ENCODE measurements at regions not wholly inside any gene's neighbourhood (a gene's known extent, or its start where the extent isn't known, plus 50 kb on each side); places are given as distances from the start of the nearest gene placed in this dataset.
"Not testable (repeated sequence)": the region's sequence is repeated elsewhere in the genome, so short reads cannot be mapped to it uniquely, and the experiment has no call there.

DNA sequence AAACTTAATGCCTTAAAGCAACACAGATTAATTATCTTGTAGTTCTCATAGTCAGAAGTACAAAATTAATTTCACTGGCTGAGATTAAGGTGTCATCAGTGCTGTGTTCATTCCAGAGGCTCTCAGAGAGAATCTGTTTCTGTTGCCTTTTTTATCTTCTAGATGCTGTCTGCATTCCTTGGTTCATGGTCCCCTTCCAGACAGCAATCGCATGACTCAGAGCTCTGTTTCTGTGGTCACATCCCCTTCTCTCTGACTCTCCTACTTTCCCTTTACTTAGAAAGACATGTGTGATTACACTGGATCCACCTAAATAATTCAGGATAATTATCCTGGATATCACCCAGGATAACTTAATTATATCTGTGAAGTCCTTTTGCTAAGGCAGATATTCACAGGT lies 148.6 kb downstream of the MAIP1 start:
- no peak overlapping the region for H3K4me3 Mint-ChIP-seq
- no peak overlapping the region for H3K27ac Mint-ChIP-seq
- no peaks in the 10 kb centered on the region for H3K36me3 Mint-ChIP-seq
- H3K4me1 Mint-ChIP-seq: no peaks in the 10 kb centered on the region
- H3K9me3 Mint-ChIP-seq: no peaks in the 10 kb centered on the region
- no peaks in the 10 kb centered on the region for H3K27me3 Mint-ChIP-seq

GRCh38 chr2:200107514-200108217 lies 152.3 kb downstream of the MAIP1 start:
- Mint-ChIP-seq H3K27me3 (no peaks in the 10 kb centered on the region), H3K27ac (no peak overlapping the region), H3K4me1 (no peaks in the 10 kb centered on the region), H3K9me3 (no peaks in the 10 kb centered on the region), H3K4me3 (no peak overlapping the region), H3K36me3 (no peaks in the 10 kb centered on the region)

DNA sequence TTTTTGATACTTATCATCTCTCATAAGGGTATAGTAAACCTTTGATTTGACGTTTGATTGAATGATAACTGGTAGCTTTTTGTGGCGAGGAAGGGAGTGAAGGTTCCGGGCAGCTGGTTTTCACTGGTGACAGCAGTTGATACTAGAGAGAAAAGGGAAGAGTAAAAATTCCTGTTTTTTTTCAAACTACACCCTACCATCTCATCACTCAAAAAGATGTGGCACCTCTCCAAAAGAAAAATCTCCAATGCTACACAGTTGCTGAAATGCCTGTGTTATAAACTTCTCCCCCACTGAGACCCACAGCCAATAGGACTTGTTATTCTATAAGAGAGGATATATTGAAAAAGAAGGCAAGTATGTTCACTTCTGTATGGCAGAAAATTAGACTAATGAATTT lies 154.0 kb downstream of the MAIP1 start:
- Mint-ChIP-seq H3K27ac (no peak overlapping the region), H3K36me3 (no peaks in the 10 kb centered on the region), H3K27me3 (no peaks in the 10 kb centered on the region), H3K4me3 (no peak overlapping the region), H3K4me1 (no peaks in the 10 kb centered on the region), H3K9me3 (no peaks in the 10 kb centered on the region)

DNA sequence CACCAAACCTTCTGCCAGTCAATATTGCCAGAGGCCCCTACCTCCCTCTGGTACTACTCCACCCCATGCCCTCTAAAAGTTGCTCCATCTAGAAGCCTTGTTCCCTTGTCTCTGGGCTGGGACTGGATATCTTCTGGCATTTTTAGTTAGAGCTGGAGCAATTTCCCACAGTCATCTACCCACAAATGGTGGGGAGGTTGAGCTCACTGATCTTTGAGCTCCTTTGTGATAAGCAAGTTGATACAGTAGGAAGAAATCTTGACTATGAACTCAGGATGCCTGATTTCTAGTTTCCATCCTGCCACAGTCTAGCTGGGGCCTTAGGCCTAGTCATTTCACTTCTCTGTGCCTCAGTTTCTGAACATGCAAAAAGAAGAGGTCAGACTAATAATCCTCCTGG lies 155.0 kb downstream of the MAIP1 start:
- Mint-ChIP-seq H3K27ac (no peak overlapping the region), H3K4me1 (no peaks in the 10 kb centered on the region), H3K36me3 (no peaks in the 10 kb centered on the region), H3K9me3 (peaks cover 0 to 5% (median 3%) of the 10 kb centered on the region in 3 donors), H3K27me3 (no peaks in the 10 kb centered on the region), H3K4me3 (no peak overlapping the region)

- H3K27ac Mint-ChIP-seq, H3K4me3 Mint-ChIP-seq, H3K36me3 Mint-ChIP-seq, H3K27me3 Mint-ChIP-seq, H3K9me3 Mint-ChIP-seq, H3K4me1 Mint-ChIP-seq: not testable (repeated sequence)
Observed at GRCh38 chr2:200113016-200113799, 157.8 kb downstream of the MAIP1 start.

- H3K4me1 Mint-ChIP-seq: no peaks in the 10 kb centered on the region
- no peaks in the 10 kb centered on the region for H3K36me3 Mint-ChIP-seq
- H3K4me3 Mint-ChIP-seq: no peak overlapping the region
- peaks cover 7% of the 10 kb centered on the region for H3K27me3 Mint-ChIP-seq
- H3K9me3 Mint-ChIP-seq: peaks cover 0 to 7% (median 5%) of the 10 kb centered on the region in 3 donors
- no peak overlapping the region for H3K27ac Mint-ChIP-seq
Observed at GRCh38 chr2:200119236-200119635, 163.9 kb downstream of the MAIP1 start.

DNA sequence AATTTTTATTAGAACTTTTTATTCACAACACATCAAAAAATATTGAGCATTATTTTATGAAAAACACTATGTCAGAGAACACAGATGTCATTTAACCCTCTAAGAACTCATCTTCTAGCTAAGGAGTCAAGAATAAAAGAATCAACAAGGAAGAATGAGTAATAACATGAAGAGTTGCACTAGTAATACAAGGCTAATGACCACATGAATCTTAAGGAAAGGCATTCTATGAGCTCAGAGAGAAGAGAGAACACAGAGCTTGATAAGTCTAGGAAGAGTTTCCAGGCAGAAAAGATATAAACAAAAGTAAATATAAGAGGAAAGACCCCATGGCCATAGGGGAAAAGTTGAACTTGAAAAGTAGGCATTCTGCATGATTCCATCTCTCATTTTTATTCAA lies 166.5 kb downstream of the MAIP1 start:
- Mint-ChIP-seq H3K4me1 (no peaks in the 10 kb centered on the region), H3K27ac (no peak overlapping the region), H3K4me3 (no peak overlapping the region), H3K36me3 (peaks cover 2% of the 10 kb centered on the region), H3K9me3 (peaks cover 0 to 3% (median 2%) of the 10 kb centered on the region in 3 donors), H3K27me3 (peaks cover 8% of the 10 kb centered on the region)

DNA sequence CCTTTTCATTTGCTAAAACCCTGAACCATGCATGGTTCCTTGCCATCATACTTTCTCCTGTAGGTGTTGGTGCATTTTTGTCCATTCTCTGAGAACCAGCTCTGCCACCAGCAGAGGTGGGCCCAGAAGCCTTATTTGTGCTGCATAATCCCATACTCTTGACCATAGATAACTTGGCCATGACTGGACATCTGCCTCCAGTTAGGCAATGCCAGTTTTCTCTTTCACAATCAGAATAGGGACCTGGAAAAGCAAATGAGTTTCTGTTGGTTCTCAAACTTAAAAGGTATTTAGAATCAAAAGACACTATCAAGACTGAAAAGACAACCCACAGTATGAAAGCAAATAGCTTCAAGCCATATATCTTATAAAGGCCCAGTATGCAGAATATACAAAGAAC lies 167.3 kb downstream of the MAIP1 start:
- Mint-ChIP-seq H3K4me1 (no peaks in the 10 kb centered on the region), H3K9me3 (peaks cover 0 to 3% (median 2%) of the 10 kb centered on the region in 3 donors), H3K36me3 (peaks cover 2% of the 10 kb centered on the region), H3K27ac (no peak overlapping the region), H3K4me3 (no peak overlapping the region), H3K27me3 (peaks cover 8% of the 10 kb centered on the region)

GRCh38 chr2:200124665-200125368 lies 169.4 kb downstream of the MAIP1 start:
- H3K4me1 Mint-ChIP-seq, H3K36me3 Mint-ChIP-seq, H3K9me3 Mint-ChIP-seq, H3K4me3 Mint-ChIP-seq, H3K27me3 Mint-ChIP-seq: not testable (repeated sequence)
- peak overlapping the region in 1 of 3 donors; percentile 35 for H3K27ac Mint-ChIP-seq

GRCh38 chr2:200125444-200126284 lies 170.3 kb downstream of the MAIP1 start:
- Mint-ChIP-seq H3K4me3 (no peak overlapping the region), H3K27ac (peak overlapping the region in 1 of 3 donors; percentile 35), H3K27me3 (peaks cover 4% of the 10 kb centered on the region), H3K36me3 (peaks cover 2% of the 10 kb centered on the region), H3K4me1 (no peaks in the 10 kb centered on the region), H3K9me3 (peaks cover 0 to 3% (median 2%) of the 10 kb centered on the region in 3 donors)

DNA sequence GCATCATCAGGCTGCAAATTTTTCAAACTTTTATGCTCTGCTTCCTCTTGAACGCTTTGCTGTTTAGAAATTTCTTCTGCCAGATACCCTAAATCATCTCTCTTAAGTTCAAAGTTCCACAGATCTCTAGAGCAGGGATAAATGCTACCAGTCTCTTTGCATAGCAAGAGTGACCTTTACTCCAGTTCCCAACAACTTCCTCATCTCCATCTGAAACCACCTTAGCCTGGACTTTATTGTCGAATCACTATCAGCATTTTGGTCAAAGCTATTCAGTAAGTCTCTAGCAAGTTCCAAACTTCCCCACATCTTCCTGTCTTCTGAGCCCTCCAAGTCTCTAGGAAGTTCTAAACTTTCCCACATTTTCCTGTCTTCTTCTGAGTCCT lies 170.9 kb downstream of the MAIP1 start:
- H3K4me3 Mint-ChIP-seq: peak overlapping the region in 1 of 4 donors; percentile 20
- not testable (repeated sequence) for H3K9me3 Mint-ChIP-seq, H3K27ac Mint-ChIP-seq, H3K4me1 Mint-ChIP-seq, H3K36me3 Mint-ChIP-seq, H3K27me3 Mint-ChIP-seq

GRCh38 chr2:200126680-200127079 lies 171.3 kb downstream of the MAIP1 start:
- H3K4me3 Mint-ChIP-seq: peak overlapping the region in 1 of 4 donors; percentile 20
- not testable (repeated sequence) for H3K27me3 Mint-ChIP-seq, H3K9me3 Mint-ChIP-seq, H3K36me3 Mint-ChIP-seq, H3K4me1 Mint-ChIP-seq, H3K27ac Mint-ChIP-seq

DNA sequence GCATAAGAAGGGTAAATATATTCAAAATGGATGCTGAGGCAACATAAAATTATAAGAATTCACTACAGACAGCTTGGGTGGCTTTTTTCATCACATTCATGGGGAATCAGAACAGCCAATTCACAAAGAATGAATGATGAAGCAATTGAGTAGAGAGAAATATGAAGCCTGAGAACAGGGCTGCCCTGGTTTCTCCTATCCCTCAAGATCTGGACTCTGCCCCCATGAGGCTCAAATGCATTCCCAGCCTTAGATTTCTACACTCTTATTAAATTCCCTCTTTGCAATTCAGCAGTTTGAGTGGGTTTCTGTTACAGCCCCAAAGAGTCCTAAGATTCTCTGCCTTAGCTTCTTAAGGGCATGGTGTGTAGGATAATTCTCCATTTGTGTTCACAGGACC lies 172.5 kb downstream of the MAIP1 start:
- Mint-ChIP-seq H3K27me3 (peaks cover 2% of the 10 kb centered on the region), H3K36me3 (peaks cover 2% of the 10 kb centered on the region)

DNA sequence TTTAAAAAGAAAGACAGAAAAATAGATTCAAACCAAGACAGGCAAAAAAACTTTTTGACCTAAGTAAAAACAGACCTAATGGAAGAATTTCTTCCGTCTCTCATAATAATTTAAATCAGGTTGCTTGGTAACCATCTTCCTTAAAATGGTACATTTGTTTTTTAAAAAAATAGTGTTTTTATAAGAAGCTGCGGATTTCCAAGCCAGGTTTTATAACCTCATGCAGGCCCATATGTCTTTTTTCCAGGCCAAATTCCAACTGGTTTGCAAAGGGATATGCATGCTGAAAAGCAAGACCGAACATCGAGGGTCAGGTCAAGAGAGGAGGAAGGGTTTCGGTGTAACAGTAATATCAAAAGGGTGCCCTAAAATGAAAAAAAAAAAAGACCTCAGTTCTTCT lies 172.9 kb downstream of the MAIP1 start:
- Mint-ChIP-seq H3K4me3 (no peak overlapping the region), H3K4me1 (no peaks in the 10 kb centered on the region), H3K27me3 (peaks cover 2% of the 10 kb centered on the region), H3K36me3 (peaks cover 2% of the 10 kb centered on the region), H3K9me3 (peaks cover 0 to 3% (median 2%) of the 10 kb centered on the region in 3 donors), H3K27ac (no peak overlapping the region)

More for the DNA sequence above, 172.5 kb downstream of the MAIP1 start:
- Mint-ChIP-seq H3K27ac (no peak overlapping the region), H3K4me1 (no peaks in the 10 kb centered on the region), H3K4me3 (no peak overlapping the region), H3K9me3 (peaks cover 0 to 3% (median 2%) of the 10 kb centered on the region in 3 donors)

Measured in IgD-negative memory B cell (primary cell).